ENCODE measurements at regions not wholly inside any gene's neighbourhood (a gene's known extent, or its start where the extent isn't known, plus 50 kb on each side); places are given as distances from the start of the nearest gene placed in this dataset.

DNA sequence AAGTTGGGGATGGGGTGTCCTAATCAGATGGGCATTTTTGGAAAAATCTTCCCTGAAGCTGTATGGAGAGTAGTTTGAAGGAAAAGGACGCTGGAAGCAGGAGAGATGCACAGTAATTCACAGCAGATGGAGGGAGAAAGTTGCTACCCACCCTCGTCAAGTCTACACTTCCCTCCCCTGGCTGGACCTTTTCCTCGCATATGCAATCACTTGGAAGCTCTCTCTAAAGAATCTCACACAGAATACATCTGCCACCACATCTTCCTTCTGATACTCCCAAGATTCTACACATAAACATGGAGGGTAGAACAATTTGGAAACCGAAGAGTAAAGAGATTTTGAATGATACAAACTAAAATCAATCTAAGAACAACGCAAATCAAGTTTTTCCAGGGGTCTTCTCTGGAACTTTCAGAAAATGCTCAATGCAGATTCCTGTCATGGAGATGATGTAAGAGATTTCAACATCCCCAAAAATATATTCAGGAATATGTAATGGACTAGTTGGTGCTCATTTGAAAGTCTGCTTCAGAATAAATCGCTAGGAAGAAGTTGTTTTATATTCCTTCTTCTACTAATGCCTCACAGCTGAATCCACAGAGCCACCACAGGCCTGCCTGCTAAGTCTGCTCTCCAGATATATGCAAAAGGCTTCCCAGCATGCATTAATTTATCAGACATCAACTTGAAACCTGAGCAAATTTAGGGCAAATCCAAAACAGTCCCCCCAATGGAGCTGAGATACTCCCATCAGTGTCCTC lies 291.5 kb downstream of the LRATD1 start:
- no peaks in the 10 kb centered on the region for H3K9me3 Mint-ChIP-seq (ENCODE audit: unreplicated experiment)
- DNase-seq (ENCODE audit: low spot score), result no peak
- no peak overlapping the region for H3K27ac Mint-ChIP-seq (ENCODE audit: unreplicated experiment)
- H3K4me3 Mint-ChIP-seq (ENCODE audit: unreplicated experiment), result no peak overlapping the region
- no peaks in the 10 kb centered on the region for H3K4me1 Mint-ChIP-seq (ENCODE audit: unreplicated experiment)
- TF ChIP-seq CTCF (IDR thresholded peaks at IDR 0.05; ENCODE audit: unreplicated experiment), result no peak
- H3K27me3 Mint-ChIP-seq (ENCODE audit: unreplicated experiment), result no peaks in the 10 kb centered on the region
- H3K36me3 Mint-ChIP-seq (ENCODE audit: low read depth, unreplicated experiment), result no peaks in the 10 kb centered on the region

GRCh38 chr2:14925471-14925870 lies 293.0 kb downstream of the LRATD1 start:
- no peaks in the 10 kb centered on the region for H3K4me1 Mint-ChIP-seq (ENCODE audit: unreplicated experiment)
- H3K27ac Mint-ChIP-seq (ENCODE audit: unreplicated experiment), result no peak overlapping the region
- no peaks in the 10 kb centered on the region for H3K27me3 Mint-ChIP-seq (ENCODE audit: unreplicated experiment)
- no peak for DNase-seq (ENCODE audit: low spot score)
- no peaks in the 10 kb centered on the region for H3K36me3 Mint-ChIP-seq (ENCODE audit: low read depth, unreplicated experiment)
- no peak overlapping the region for H3K4me3 Mint-ChIP-seq (ENCODE audit: unreplicated experiment)
- H3K9me3 Mint-ChIP-seq (ENCODE audit: unreplicated experiment), result no peaks in the 10 kb centered on the region
- TF ChIP-seq CTCF (IDR thresholded peaks at IDR 0.05; ENCODE audit: unreplicated experiment), result no peak

GRCh38 chr2:14927021-14927564 lies 294.6 kb downstream of the LRATD1 start:
- H3K27me3 Mint-ChIP-seq (ENCODE audit: unreplicated experiment), result no peaks in the 10 kb centered on the region
- H3K36me3 Mint-ChIP-seq (ENCODE audit: low read depth, unreplicated experiment), result no peaks in the 10 kb centered on the region
- TF ChIP-seq CTCF (IDR thresholded peaks at IDR 0.05; ENCODE audit: unreplicated experiment), result no peak
- H3K4me3 Mint-ChIP-seq (ENCODE audit: unreplicated experiment), result no peak overlapping the region
- no peaks in the 10 kb centered on the region for H3K9me3 Mint-ChIP-seq (ENCODE audit: unreplicated experiment)
- DNase-seq (ENCODE audit: low spot score), result no peak
- no peak overlapping the region for H3K27ac Mint-ChIP-seq (ENCODE audit: unreplicated experiment)
- peaks cover 7% of the 10 kb centered on the region for H3K4me1 Mint-ChIP-seq (ENCODE audit: unreplicated experiment)

DNA sequence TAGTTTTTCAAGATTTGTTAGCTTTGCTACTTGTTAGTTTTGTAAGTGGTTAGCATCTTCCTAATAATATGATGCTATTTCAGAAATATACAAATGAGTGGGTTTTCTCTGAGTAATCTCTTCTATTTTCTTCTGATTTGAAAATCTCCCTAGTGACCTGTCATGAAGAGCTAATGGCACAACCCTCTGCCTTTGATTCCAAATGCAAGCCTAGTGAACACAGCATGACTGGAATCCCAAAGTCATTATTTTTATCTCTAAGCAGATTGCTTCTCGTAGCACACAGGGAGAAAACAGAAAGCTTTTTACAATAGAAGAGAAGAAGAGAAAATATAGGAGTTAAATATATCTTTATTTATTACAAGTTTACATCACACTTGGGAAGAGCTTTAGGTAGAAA lies 295.5 kb downstream of the LRATD1 start:
- DNase-seq (ENCODE audit: low spot score), result no peak
- Mint-ChIP-seq H3K27ac (ENCODE audit: unreplicated experiment) (no peak overlapping the region), H3K27me3 (ENCODE audit: unreplicated experiment) (no peaks in the 10 kb centered on the region), H3K9me3 (ENCODE audit: unreplicated experiment) (no peaks in the 10 kb centered on the region), H3K4me1 (ENCODE audit: unreplicated experiment) (peaks cover 7% of the 10 kb centered on the region), H3K36me3 (ENCODE audit: low read depth, unreplicated experiment) (no peaks in the 10 kb centered on the region), H3K4me3 (ENCODE audit: unreplicated experiment) (no peak overlapping the region)
- no peak for TF ChIP-seq CTCF (IDR thresholded peaks at IDR 0.05; ENCODE audit: unreplicated experiment)

DNA sequence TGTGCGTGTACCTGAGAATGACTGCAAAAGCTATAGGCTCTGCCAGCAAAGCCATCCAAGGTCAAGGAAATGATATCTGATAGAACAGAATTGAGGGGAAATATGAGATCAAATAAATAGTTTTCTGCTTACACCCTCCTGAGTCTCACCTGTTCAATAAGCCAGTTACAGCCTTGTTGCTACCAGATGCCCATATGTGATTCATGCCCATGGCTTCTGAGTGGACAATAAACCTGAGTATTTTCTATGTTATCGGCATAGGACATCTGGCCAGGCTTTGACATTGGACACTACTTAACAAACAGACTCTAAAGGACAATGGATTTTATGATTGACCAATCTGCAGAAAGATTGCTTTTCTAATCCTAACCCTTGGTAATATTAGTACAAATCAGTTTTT lies 297.9 kb downstream of the LRATD1 start:
- H3K9me3 Mint-ChIP-seq (ENCODE audit: unreplicated experiment), result no peaks in the 10 kb centered on the region
- no peak for TF ChIP-seq CTCF (IDR thresholded peaks at IDR 0.05; ENCODE audit: unreplicated experiment)
- no peaks in the 10 kb centered on the region for H3K36me3 Mint-ChIP-seq (ENCODE audit: low read depth, unreplicated experiment)
- peaks cover 7% of the 10 kb centered on the region for H3K4me1 Mint-ChIP-seq (ENCODE audit: unreplicated experiment)
- no peak overlapping the region for H3K4me3 Mint-ChIP-seq (ENCODE audit: unreplicated experiment)
- H3K27ac Mint-ChIP-seq (ENCODE audit: unreplicated experiment), result no peak overlapping the region
- DNase-seq (ENCODE audit: low spot score), result no peak
- no peaks in the 10 kb centered on the region for H3K27me3 Mint-ChIP-seq (ENCODE audit: unreplicated experiment)

All from endothelial cell (in vitro differentiated cells).